Endothelial cell of umbilical vein (primary cell): ENCODE measurements at regions not wholly inside any gene's neighbourhood (a gene's known extent, or its start where the extent isn't known, plus 50 kb on each side); places are given as distances from the start of the nearest gene placed in this dataset.

Experiments used
- BruUV-seq: library from RNA; stranded (reverse); fragments of 400-500 nt; replicated peaks from 2 replicates; lab custom pipeline; 2021; lab: Mats Ljungman, UMichigan
- CTCF ChIA-PET: fragments of 300-600, 350-600 bp; sonication (Branson Sonifier 250); formaldehyde crosslinking; loops from one replicate; lab custom pipeline; 2021; ENCODE audit warnings: antibody characterized with exemption, inconsistent platforms; lab: Charles Lee
- POLR2A ChIA-PET: fragments of 300-600, 350-600 bp; sonication (Branson Sonifier 250); formaldehyde crosslinking; loops from one replicate; lab custom pipeline; 2021; ENCODE audit warnings: antibody characterized with exemption, inconsistent platforms; lab: Charles Lee
- DNase-seq: peaks from one replicate; pipeline ENCODE4 v3.0.0-alpha.2; 2011; ENCODE audit warnings: low read depth, low spot score
- FAIRE-seq: peaks from 2 replicates; lab custom pipeline; 2011; peaks lifted over from hg19 to GRCh38; lab: Jason Lieb, UNC
- H2AFZ ChIP-seq: 2 replicates; pipeline ENCODE4 v1.6.0; 2012; ENCODE audit warnings: low read depth, low read length, control low read depth, inconsistent platforms
- H3K27ac ChIP-seq: 2 replicates; pipeline ENCODE4 v1.5.1; 2011; ENCODE audit warnings: low read depth, mild to moderate bottlenecking, control low read depth, low read length, moderate library complexity; ENCODE audit not compliant: insufficient read depth
- H3K27me3 ChIP-seq, 2 experiments: 2 replicates each; pipeline versions ENCODE4 v1.6.0 to v1.6.1; 2011; ENCODE audit warnings: low read length in 2 of 2, mixed read lengths in 1 of 2; ENCODE audit not compliant: control insufficient read depth in 2 of 2, insufficient read depth in 2 of 2
- H3K36me3 ChIP-seq, 2 experiments: 2 replicates in 1 of 2; 3 replicates in 1 of 2; pipeline ENCODE4 v1.5.1; 2011; ENCODE audit warnings: low read length in 2 of 2, mild to moderate bottlenecking in 1 of 2, moderate library complexity in 1 of 2; ENCODE audit not compliant: control insufficient read depth in 2 of 2, insufficient read depth in 2 of 2; ENCODE audit errors: extremely low read depth in 1 of 2
- H3K4me1 ChIP-seq: 3 replicates; pipeline ENCODE4 v1.5.1; 2011; ENCODE audit warnings: mild to moderate bottlenecking, low read length; ENCODE audit not compliant: control insufficient read depth, insufficient read depth; ENCODE audit errors: extremely low read depth
- H3K4me2 ChIP-seq: 2 replicates; pipeline ENCODE4 v1.6.1; 2011; ENCODE audit warnings: low read length, control low read depth, mixed read lengths; ENCODE audit not compliant: insufficient read depth
- H3K4me3 ChIP-seq, 3 experiments: fragments of 200-600 bp in 1 of 3; sonication (generic), shearing (Covaris generic) in 1 of 3; replicated peaks in 1 of 3; 2 replicates each; pipeline ENCODE4 v1.5.1; 2011 to 2016; ENCODE audit warnings: control low read depth in 3 of 3, low read length in 3 of 3, mild to moderate bottlenecking in 2 of 3, inconsistent platforms in 1 of 3, low read depth in 1 of 3, moderate library complexity in 1 of 3; ENCODE audit not compliant: insufficient read depth in 1 of 3
- H3K79me2 ChIP-seq: 2 replicates; pipeline ENCODE4 v1.6.0; 2012; ENCODE audit warnings: low read length, inconsistent platforms; ENCODE audit not compliant: control insufficient read depth, insufficient read depth
- H3K9ac ChIP-seq: replicated peaks from 2 replicates; pipeline ENCODE3; 2011; ENCODE audit warnings: low read length, control low read depth; ENCODE audit not compliant: insufficient read depth; ENCODE audit errors: extremely low read depth
- H3K9me1 ChIP-seq: replicated peaks from 3 replicates; pipeline ENCODE4 v1.6.0; 2011; ENCODE audit warnings: mild to moderate bottlenecking, low read length; ENCODE audit not compliant: control insufficient read depth, insufficient read depth; ENCODE audit errors: extremely low read depth
- H3K9me3 ChIP-seq: replicated peaks from 2 replicates; pipeline ENCODE4 v1.5.1; 2012; ENCODE audit warnings: low read length, inconsistent platforms; ENCODE audit not compliant: control insufficient read depth, insufficient read depth
- H4K20me1 ChIP-seq: replicated peaks from 2 replicates; pipeline ENCODE3; 2011; ENCODE audit warnings: mild to moderate bottlenecking, low read length; ENCODE audit not compliant: control insufficient read depth, insufficient read depth; ENCODE audit errors: extremely low read depth
- CTCF ChIP-seq, 2 donors: IDR thresholded peaks; 1 replicate in 1 of 2; 2 replicates in 1 of 2; pipeline ENCODE4 v1.5.1; 2011; ENCODE audit warnings: low read length in 2 of 2, mild to moderate bottlenecking in 2 of 2, moderate library complexity in 2 of 2, control low read depth in 1 of 2, inconsistent platforms in 1 of 2, low read depth in 1 of 2; ENCODE audit not compliant: insufficient read depth in 1 of 2; ENCODE audit errors: extremely low read depth in 1 of 2
- EZH2 ChIP-seq: IDR thresholded peaks from 2 replicates; pipeline ENCODE4 v1.6.1; 2012; ENCODE audit warnings: borderline replicate concordance, low read depth, mild to moderate bottlenecking, moderate library complexity, low read length, inconsistent platforms; ENCODE audit not compliant: severe bottlenecking
- FOS ChIP-seq: IDR thresholded peaks from 2 replicates; pipeline ENCODE4 v1.6.1; 2011; ENCODE audit warnings: mild to moderate bottlenecking, low read length, moderate library complexity, borderline replicate concordance; ENCODE audit not compliant: insufficient read depth
- GATA2 ChIP-seq: IDR thresholded peaks from 2 replicates; pipeline ENCODE4 v1.7.0; 2011; ENCODE audit warnings: low read depth, mild to moderate bottlenecking, moderate library complexity, mixed read lengths, low read length; ENCODE audit not compliant: insufficient read length, insufficient read depth
- JUN ChIP-seq: IDR thresholded peaks from 2 replicates; pipeline ENCODE4 v1.6.1; 2011; ENCODE audit warnings: borderline replicate concordance, low read depth; ENCODE audit not compliant: insufficient read length, insufficient read depth
- MAX ChIP-seq: IDR thresholded peaks from 2 replicates; pipeline ENCODE4 v1.6.1; 2011; ENCODE audit not compliant: insufficient read depth, insufficient read length
- MYC ChIP-seq: IDR thresholded peaks from one replicate; pipeline ENCODE4 v1.6.1; 2011; ENCODE audit warnings: mild to moderate bottlenecking, low read depth, low read length
- POLR2A ChIP-seq: IDR thresholded peaks from 2 replicates; pipeline ENCODE4 v1.6.1; 2012; ENCODE audit warnings: low read depth, mild to moderate bottlenecking, control low read depth, low read length
- POLR2AphosphoS5 ChIP-seq: IDR thresholded peaks from 2 replicates; pipeline ENCODE4 v1.6.1; 2012; ENCODE audit warnings: low read depth, mild to moderate bottlenecking, control low read depth, low read length, moderate library complexity; ENCODE audit not compliant: insufficient read depth
- dilution Hi-C: fragments of 300-500 bp; cut with MboI; formaldehyde crosslinking; loops from one replicate; pipeline ENCODE4 v1.15.0; 2019; ENCODE audit warnings: low sequenced_read_pairs; ENCODE audit not compliant: extremely low pct_ligation_motif_present
- intact Hi-C: fragments of 100-400 bp; cut with micrococcal nuclease; formaldehyde crosslinking; loops from one replicate; pipeline ENCODE4 v1.10.0; 2022

- BruUV-seq: no TSS peak
- H3K36me3 ChIP-seq: no peaks in the 10 kb centered on the region
- no peaks in the 10 kb centered on the region for H3K9me1 ChIP-seq
- TF ChIP-seq POLR2A (no peak), MYC (no peak), GATA2 (no peak), FOS (no peak), MAX (no peak), POLR2AphosphoS5 (no peak), EZH2 (no peak), CTCF (IDR thresholded peaks at IDR 0.05; ENCODE audit: extremely low read depth in 1 of 2, insufficient read depth in 1 of 2, low read depth in 1 of 2, low read length in 2 of 2) (no peak), JUN (no peak)
- H3K27ac ChIP-seq: no peak overlapping the region
- H3K9me3 ChIP-seq: no peaks in the 10 kb centered on the region
- H3K4me2 ChIP-seq: no peak overlapping the region
- FAIRE-seq (no peak), DNase-seq (no peak)
- no peak overlapping the region for H3K4me3 ChIP-seq
- H2AFZ ChIP-seq: no peak overlapping the region
- H3K79me2 ChIP-seq: no peaks in the 10 kb centered on the region
- H3K27me3 ChIP-seq: peaks cover 11 to 20% of the 10 kb centered on the region in 2 experiments
- dilution Hi-C loops: no loop called here
- H3K9ac ChIP-seq: no peak overlapping the region
- ChIA-PET CTCF (no interaction called here), POLR2A (no interaction called here)
- no peaks in the 10 kb centered on the region for H3K4me1 ChIP-seq
- no peaks in the 10 kb centered on the region for H4K20me1 ChIP-seq
- intact Hi-C loops: no loop called here
Observed at GRCh38 chr2:120472031-120472430, 126.1 kb downstream of the INHBB start.
